ENCODE measurements at regions not wholly inside any gene's neighbourhood (a gene's known extent, or its start where the extent isn't known, plus 50 kb on each side); places are given as distances from the start of the nearest gene placed in this dataset.

- TF ChIP-seq CTCF (IDR thresholded peaks at IDR 0.05; ENCODE audit: control insufficient read depth, insufficient read depth, low read depth, low read length, missing control alignments) = no peak
- peak overlapping the region; percentile 15 for H3K4me3 ChIP-seq (ENCODE audit: control insufficient read depth, low read depth, low read length)
These were observed 281.9 kb upstream of the FN1 start for GRCh38 chr2:215717501-215718381.

GRCh38 chr2:215716956-215717355 lies 281.1 kb upstream of the FN1 start:
- DNase-seq (ENCODE audit: low read depth) = no peak
- TF ChIP-seq CTCF (IDR thresholded peaks at IDR 0.05; ENCODE audit: control insufficient read depth, insufficient read depth, low read depth, low read length, missing control alignments) = no peak
- H3K4me3 ChIP-seq (ENCODE audit: control insufficient read depth, low read depth, low read length) = no peak overlapping the region

More at GRCh38 chr2:215717501-215718381, 281.9 kb upstream of the FN1 start:
- no peak for DNase-seq (ENCODE audit: low read depth)

GRCh38 chr2:215712871-215713790 lies 277.3 kb upstream of the FN1 start:
- H3K4me3 ChIP-seq (ENCODE audit: control insufficient read depth, low read depth, low read length) = no peak overlapping the region
- TF ChIP-seq CTCF (IDR thresholded peaks at IDR 0.05; ENCODE audit: control insufficient read depth, insufficient read depth, low read depth, low read length, missing control alignments) = no peak
- peak; percentile 90 for DNase-seq (ENCODE audit: low read depth)

GRCh38 chr2:215712219-215712868 lies 276.5 kb upstream of the FN1 start:
- DNase-seq (ENCODE audit: low read depth) = no peak
- no peak overlapping the region for H3K4me3 ChIP-seq (ENCODE audit: control insufficient read depth, low read depth, low read length)
- TF ChIP-seq CTCF (IDR thresholded peaks at IDR 0.05; ENCODE audit: control insufficient read depth, insufficient read depth, low read depth, low read length, missing control alignments) = no peak

- DNase-seq (ENCODE audit: low read depth) = no peak
- H3K4me3 ChIP-seq (ENCODE audit: control insufficient read depth, low read depth, low read length) = no peak overlapping the region
- no peak for TF ChIP-seq CTCF (IDR thresholded peaks at IDR 0.05; ENCODE audit: control insufficient read depth, insufficient read depth, low read depth, low read length, missing control alignments)
These were observed 275.7 kb upstream of the FN1 start for GRCh38 chr2:215711471-215712034.

GRCh38 chr2:215707608-215708007 lies 271.7 kb upstream of the FN1 start:
- no peak for DNase-seq (ENCODE audit: low read depth)
- TF ChIP-seq CTCF (IDR thresholded peaks at IDR 0.05; ENCODE audit: control insufficient read depth, insufficient read depth, low read depth, low read length, missing control alignments) = no peak
- no peak overlapping the region for H3K4me3 ChIP-seq (ENCODE audit: control insufficient read depth, low read depth, low read length)
